ENCODE measurements at regions not wholly inside any gene's neighbourhood (a gene's known extent, or its start where the extent isn't known, plus 50 kb on each side); places are given as distances from the start of the nearest gene placed in this dataset.
"Not testable (repeated sequence)": the region's sequence is repeated elsewhere in the genome, so short reads cannot be mapped to it uniquely, and the experiment has no call there.

- FAIRE-seq; DNase-seq (ENCODE audit: low spot score): not testable (repeated sequence)
These were observed 357.5 kb downstream of the CNTNAP3B start for GRCh38 chr9:41771693-41772092.

- FAIRE-seq; DNase-seq (ENCODE audit: low spot score): not testable (repeated sequence)
These were observed 374.4 kb downstream of the CNTNAP3B start for GRCh38 chr9:41754822-41755221.

GRCh38 chr9:41754403-41754802 is 374.8 kb downstream of the CNTNAP3B start:
- not testable (repeated sequence) for DNase-seq (ENCODE audit: low spot score); FAIRE-seq

- FAIRE-seq: not testable (repeated sequence)
These were observed 387.3 kb downstream of the CNTNAP3B start for GRCh38 chr9:41741897-41742296.

GRCh38 chr9:41741173-41741572 is 388.1 kb downstream of the CNTNAP3B start:
- DNase-seq (ENCODE audit: low spot score); FAIRE-seq: not testable (repeated sequence)

More at GRCh38 chr9:41741897-41742296, 387.3 kb downstream of the CNTNAP3B start:
- not testable (repeated sequence) for DNase-seq (ENCODE audit: low spot score)

- FAIRE-seq: not testable (repeated sequence)
These were observed 390.5 kb downstream of the CNTNAP3B start for GRCh38 chr9:41738681-41739080.

GRCh38 chr9:41699190-41699589 is 430.0 kb downstream of the CNTNAP3B start:
- not testable (repeated sequence) for FAIRE-seq; DNase-seq (ENCODE audit: low spot score)

More at GRCh38 chr9:41738681-41739080, 390.5 kb downstream of the CNTNAP3B start:
- not testable (repeated sequence) for DNase-seq (ENCODE audit: low spot score)

- not testable (repeated sequence) for DNase-seq (ENCODE audit: low spot score); FAIRE-seq
These were observed 432.1 kb downstream of the CNTNAP3B start for GRCh38 chr9:41697080-41697479.

GRCh38 chr9:41679312-41679711 is 449.9 kb downstream of the CNTNAP3B start:
- not testable (repeated sequence) for DNase-seq (ENCODE audit: low spot score); FAIRE-seq

GRCh38 chr9:41663497-41664036 is 465.7 kb downstream of the CNTNAP3B start:
- not testable (repeated sequence) for FAIRE-seq; DNase-seq (ENCODE audit: low spot score)

GRCh38 chr9:41658706-41659105 is 469.6 kb upstream of the ZNG1F start:
- not testable (repeated sequence) for DNase-seq (ENCODE audit: low spot score); FAIRE-seq

GRCh38 chr9:41658116-41658515 is 469.0 kb upstream of the ZNG1F start:
- not testable (repeated sequence) for FAIRE-seq; DNase-seq (ENCODE audit: low spot score)

GRCh38 chr9:41657141-41657540 is 468.0 kb upstream of the ZNG1F start:
- not testable (repeated sequence) for FAIRE-seq; DNase-seq (ENCODE audit: low spot score)

GRCh38 chr9:41655071-41655554 is 466.0 kb upstream of the ZNG1F start:
- not testable (repeated sequence) for FAIRE-seq
- peak; percentile 3 for DNase-seq (ENCODE audit: low spot score)

- not testable (repeated sequence) for DNase-seq (ENCODE audit: low spot score); FAIRE-seq
These were observed 465.2 kb upstream of the ZNG1F start for GRCh38 chr9:41654349-41654748.

- not testable (repeated sequence) for FAIRE-seq; DNase-seq (ENCODE audit: low spot score)
These were observed 464.6 kb upstream of the ZNG1F start for GRCh38 chr9:41653560-41654340.

GRCh38 chr9:41652800-41653199 is 463.7 kb upstream of the ZNG1F start:
- DNase-seq (ENCODE audit: low spot score); FAIRE-seq: not testable (repeated sequence)

- DNase-seq (ENCODE audit: low spot score); FAIRE-seq: not testable (repeated sequence)
These were observed 463.1 kb upstream of the ZNG1F start for GRCh38 chr9:41652100-41652713.

GRCh38 chr9:41650086-41650485 is 461.0 kb upstream of the ZNG1F start:
- not testable (repeated sequence) for FAIRE-seq; DNase-seq (ENCODE audit: low spot score)

- not testable (repeated sequence) for FAIRE-seq; DNase-seq (ENCODE audit: low spot score)
These were observed 459.4 kb upstream of the ZNG1F start for GRCh38 chr9:41648564-41648963.

GRCh38 chr9:41646246-41646645 is 457.1 kb upstream of the ZNG1F start:
- not testable (repeated sequence) for DNase-seq (ENCODE audit: low spot score); FAIRE-seq
